Kidney (tissue), 13 donors: ENCODE measurements at regions not wholly inside any gene's neighbourhood (a gene's known extent, or its start where the extent isn't known, plus 50 kb on each side); places are given as distances from the start of the nearest gene placed in this dataset.

Source experiments
- DNase-seq, 5 donors: peaks; one replicate each; pipeline ENCODE4 v3.0.0-alpha.2; 2013 to 2020
- FAIRE-seq: peaks from 2 replicates; lab custom pipeline; 2012; peaks lifted over from hg19 to GRCh38; lab: Jason Lieb, UNC
- H3K27ac ChIP-seq, 2 donors: one replicate each; pipeline ENCODE4 v1.7.0; 2013; ENCODE audit warnings: low read depth in 2 of 2, low read length in 2 of 2, inconsistent platforms in 1 of 2
- H3K27me3 ChIP-seq: one replicate; pipeline ENCODE4 v1.7.1; 2013; ENCODE audit warnings: low read length, inconsistent platforms; ENCODE audit not compliant: control insufficient read depth, insufficient read depth
- H3K36me3 ChIP-seq, 3 donors: one replicate each; pipeline versions ENCODE4 v1.7.0 to v1.7.1; 2013; ENCODE audit warnings: low read length in 3 of 3, control low read depth in 1 of 3, inconsistent platforms in 1 of 3; ENCODE audit not compliant: insufficient read depth in 3 of 3, control insufficient read depth in 2 of 3
- H3K4me1 ChIP-seq, 3 donors: one replicate each; pipeline versions ENCODE4 v1.7.0 to v1.7.1; 2013; ENCODE audit warnings: low read length in 3 of 3, inconsistent platforms in 1 of 3, low read depth in 1 of 3; ENCODE audit not compliant: control insufficient read depth in 2 of 3, insufficient read depth in 2 of 3
- H3K4me3 ChIP-seq, 3 donors: one replicate each; pipeline versions ENCODE4 v1.7.0 to v1.8.1; 2013; ENCODE audit warnings: low read length in 3 of 3, control low read depth in 1 of 3, inconsistent platforms in 1 of 3
- H3K9ac ChIP-seq, 3 donors: one replicate each; pipeline versions ENCODE4 v1.7.0 to v1.7.1; 2013; ENCODE audit warnings: low read length in 3 of 3, control low read depth in 1 of 3, inconsistent platforms in 1 of 3
- H3K9me3 ChIP-seq, 3 donors: one replicate each; pipeline versions ENCODE4 v1.7.0 to v1.7.1; 2013; ENCODE audit warnings: low read length in 3 of 3, control low read depth in 1 of 3, inconsistent platforms in 1 of 3; ENCODE audit not compliant: control insufficient read depth in 2 of 3, insufficient read depth in 1 of 3
- intact Hi-C: fragments of 100-400 bp; cut with DNase I; formaldehyde crosslinking; loops from one replicate; pipeline ENCODE4 v1.11.1; 2022
- TF ChIP-seq, protein P1 (sequence below): IDR thresholded peaks from 3 replicates; pipeline ENCODE4 v1.5.1; 2012; ENCODE audit warnings: mild to moderate bottlenecking, moderate library complexity, borderline replicate concordance; ENCODE audit not compliant: insufficient read depth; ENCODE audit errors: extremely low read depth
- donor health status: control.
- donor health status: control.
- donor health status: control.
- donor health status: control.
- donor health status: control.
- donor health status: DM: yes; HTN: yes; CAD: no.
- donor health status: Normal renal cell carcinoma (clear cell type).

DNA sequence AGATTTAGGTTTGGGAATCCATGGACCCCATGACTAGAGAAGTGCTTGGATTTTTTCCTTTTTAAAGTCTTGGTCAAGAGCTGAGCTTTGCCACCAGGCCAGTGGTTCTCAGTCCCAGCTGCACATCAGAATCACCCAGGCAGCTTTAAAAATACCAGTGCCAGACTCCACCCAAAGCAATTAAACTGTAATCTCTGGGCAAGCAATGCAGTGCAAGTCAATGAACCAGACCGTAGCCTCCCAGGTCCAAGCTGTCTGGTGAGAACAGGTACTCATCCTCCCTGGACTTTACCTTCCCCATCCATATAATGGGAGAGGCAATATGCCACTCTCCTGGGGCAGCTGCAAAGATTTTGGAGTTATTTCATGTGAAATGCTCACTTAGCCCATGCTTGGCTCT is 223.1 kb upstream of the CDH5 start:
- no peak overlapping the region for H3K9ac ChIP-seq
- no peak for DNase-seq
- intact Hi-C loops = no loop called here
- no peak overlapping the region for H3K27ac ChIP-seq
- FAIRE-seq = no peak
- H3K4me3 ChIP-seq = no peak overlapping the region
- no peaks in the 10 kb centered on the region for H3K36me3 ChIP-seq
- no peaks in the 10 kb centered on the region for H3K9me3 ChIP-seq
- TF ChIP-seq, protein P1, sequence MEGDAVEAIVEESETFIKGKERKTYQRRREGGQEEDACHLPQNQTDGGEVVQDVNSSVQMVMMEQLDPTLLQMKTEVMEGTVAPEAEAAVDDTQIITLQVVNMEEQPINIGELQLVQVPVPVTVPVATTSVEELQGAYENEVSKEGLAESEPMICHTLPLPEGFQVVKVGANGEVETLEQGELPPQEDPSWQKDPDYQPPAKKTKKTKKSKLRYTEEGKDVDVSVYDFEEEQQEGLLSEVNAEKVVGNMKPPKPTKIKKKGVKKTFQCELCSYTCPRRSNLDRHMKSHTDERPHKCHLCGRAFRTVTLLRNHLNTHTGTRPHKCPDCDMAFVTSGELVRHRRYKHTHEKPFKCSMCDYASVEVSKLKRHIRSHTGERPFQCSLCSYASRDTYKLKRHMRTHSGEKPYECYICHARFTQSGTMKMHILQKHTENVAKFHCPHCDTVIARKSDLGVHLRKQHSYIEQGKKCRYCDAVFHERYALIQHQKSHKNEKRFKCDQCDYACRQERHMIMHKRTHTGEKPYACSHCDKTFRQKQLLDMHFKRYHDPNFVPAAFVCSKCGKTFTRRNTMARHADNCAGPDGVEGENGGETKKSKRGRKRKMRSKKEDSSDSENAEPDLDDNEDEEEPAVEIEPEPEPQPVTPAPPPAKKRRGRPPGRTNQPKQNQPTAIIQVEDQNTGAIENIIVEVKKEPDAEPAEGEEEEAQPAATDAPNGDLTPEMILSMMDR = no peak
- no peaks in the 10 kb centered on the region for H3K27me3 ChIP-seq
- no peaks in the 10 kb centered on the region for H3K4me1 ChIP-seq

DNA sequence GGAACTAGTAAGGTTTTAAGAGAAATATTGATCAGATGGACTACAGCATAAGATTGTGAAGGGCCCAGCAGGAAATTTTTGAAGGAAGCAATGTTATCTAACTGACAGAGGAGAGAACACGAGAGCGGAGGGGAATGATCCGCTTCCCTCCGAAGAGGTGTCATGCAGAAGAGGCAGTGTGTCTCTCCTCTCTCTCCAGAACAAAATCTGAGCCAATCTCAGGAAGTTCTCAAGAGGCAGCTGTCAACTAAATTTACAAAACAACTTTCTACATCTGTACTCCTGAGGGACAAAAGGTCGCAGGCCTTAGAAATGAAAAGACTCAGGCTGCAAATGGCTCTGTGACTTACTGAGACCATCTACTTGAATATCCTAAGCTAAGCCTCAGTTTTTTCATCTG is 224.6 kb upstream of the CDH5 start:
- FAIRE-seq (no peak), DNase-seq (no peak)
- TF ChIP-seq, protein P1 = no peak
- no peak overlapping the region for H3K4me3 ChIP-seq
- no peaks in the 10 kb centered on the region for H3K36me3 ChIP-seq
- H3K4me1 ChIP-seq = no peaks in the 10 kb centered on the region
- no peak overlapping the region for H3K9ac ChIP-seq
- intact Hi-C loops = no loop called here
- H3K9me3 ChIP-seq = no peaks in the 10 kb centered on the region
- no peak overlapping the region for H3K27ac ChIP-seq
- H3K27me3 ChIP-seq = no peaks in the 10 kb centered on the region

DNA sequence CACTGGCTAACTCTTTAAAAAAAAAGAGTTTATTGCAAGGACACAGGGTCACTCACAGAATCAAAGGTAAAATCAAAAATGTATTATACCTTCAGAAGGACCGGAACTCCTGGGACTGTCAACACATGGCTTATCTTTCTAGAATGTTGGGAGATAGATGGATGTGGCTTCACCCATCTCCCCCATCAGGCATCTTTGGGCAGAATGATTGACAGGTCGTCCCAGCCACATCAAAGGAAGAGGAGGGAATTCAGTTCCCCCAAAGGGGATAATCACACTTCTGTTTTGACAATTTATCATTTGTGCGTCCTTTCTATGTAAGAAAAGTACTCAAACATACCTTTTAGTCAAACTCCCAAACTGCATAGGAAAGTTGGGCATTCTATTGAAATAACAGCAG is 228.6 kb upstream of the CDH5 start:
- intact Hi-C loops = no loop called here
- no peak for FAIRE-seq
- no peak overlapping the region for H3K9ac ChIP-seq
- DNase-seq = no peak
- no peak overlapping the region for H3K4me3 ChIP-seq
- peaks cover 3 to 7% (median 6%) of the 10 kb centered on the region in 3 donors for H3K4me1 ChIP-seq
- H3K9me3 ChIP-seq = no peaks in the 10 kb centered on the region
- no peaks in the 10 kb centered on the region for H3K36me3 ChIP-seq
- TF ChIP-seq, protein P1 = no peak
- no peak overlapping the region for H3K27ac ChIP-seq
- no peaks in the 10 kb centered on the region for H3K27me3 ChIP-seq

DNA sequence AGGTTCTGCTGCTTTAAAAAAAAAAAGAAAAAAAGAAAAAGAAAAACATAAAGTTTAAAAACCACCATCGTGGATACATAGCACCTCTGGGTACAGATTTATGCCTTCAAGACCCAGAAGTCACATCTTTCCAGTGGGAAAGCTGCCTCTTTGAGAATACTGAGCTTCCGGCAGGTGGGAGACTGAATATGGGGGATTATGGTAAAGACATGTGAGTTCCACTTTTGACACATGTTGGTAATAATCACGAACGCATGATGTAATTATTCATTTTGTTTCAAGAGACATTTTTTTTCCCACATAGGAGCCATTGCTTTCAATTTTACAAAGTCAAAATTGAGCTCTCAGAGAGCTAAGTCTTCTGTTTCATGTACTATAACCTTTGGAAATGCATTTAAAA is 229.7 kb upstream of the CDH5 start:
- H3K4me1 ChIP-seq = peaks cover 3 to 7% (median 6%) of the 10 kb centered on the region in 3 donors
- H3K9ac ChIP-seq = no peak overlapping the region
- DNase-seq (no peak), FAIRE-seq (no peak)
- TF ChIP-seq, protein P1 = no peak
- no peaks in the 10 kb centered on the region for H3K27me3 ChIP-seq
- intact Hi-C loops = no loop called here
- H3K4me3 ChIP-seq = no peak overlapping the region
- no peaks in the 10 kb centered on the region for H3K36me3 ChIP-seq
- no peaks in the 10 kb centered on the region for H3K9me3 ChIP-seq
- H3K27ac ChIP-seq = no peak overlapping the region
